ENCODE measurements at regions not wholly inside any gene's neighbourhood (a gene's known extent, or its start where the extent isn't known, plus 50 kb on each side); places are given as distances from the start of the nearest gene placed in this dataset.

DNA sequence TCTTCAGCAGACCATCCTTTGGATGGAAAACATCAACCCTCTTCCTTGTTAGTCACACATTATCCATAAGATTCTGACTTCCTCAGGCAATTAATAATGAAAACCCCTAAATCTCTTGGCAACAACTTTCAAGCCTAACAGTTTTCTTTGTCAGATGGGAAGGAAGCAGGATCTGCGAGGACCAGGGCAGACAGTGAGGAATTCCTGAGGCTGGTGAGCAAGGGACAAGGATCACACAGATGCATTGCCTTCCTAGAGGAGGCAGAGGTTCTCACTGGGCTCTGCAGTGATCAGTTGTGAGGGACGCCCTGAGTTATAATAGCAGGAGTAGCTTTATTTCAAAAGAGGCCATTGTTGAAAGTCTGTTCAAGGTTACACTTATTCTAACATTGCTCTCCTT lies 195.4 kb downstream of the SLIT2 start:
- no peak for DNase-seq (ENCODE audit: low spot score)

- DNase-seq (ENCODE audit: low spot score): no peak
Observed at GRCh38 chr4:20451986-20452385, 200.3 kb downstream of the SLIT2 start.

DNA sequence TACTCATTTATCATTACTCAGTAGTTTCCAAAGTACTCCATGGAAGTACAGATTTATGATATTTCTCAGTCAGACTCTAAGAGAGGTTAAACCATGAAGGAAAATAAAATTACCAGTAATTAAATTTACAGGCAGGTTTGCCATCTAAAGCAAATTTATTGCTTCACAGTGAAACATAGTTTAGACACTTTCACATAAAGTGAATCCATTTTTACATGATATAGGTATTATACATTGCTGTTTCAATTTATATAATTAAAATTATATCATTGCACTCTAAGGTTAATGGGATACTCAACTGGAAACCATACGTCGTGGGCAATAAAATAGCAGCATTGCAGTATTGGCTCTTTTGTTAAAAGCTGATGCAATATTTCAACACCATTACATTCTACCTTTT lies 202.8 kb downstream of the SLIT2 start:
- no peak for DNase-seq (ENCODE audit: low spot score)

DNA sequence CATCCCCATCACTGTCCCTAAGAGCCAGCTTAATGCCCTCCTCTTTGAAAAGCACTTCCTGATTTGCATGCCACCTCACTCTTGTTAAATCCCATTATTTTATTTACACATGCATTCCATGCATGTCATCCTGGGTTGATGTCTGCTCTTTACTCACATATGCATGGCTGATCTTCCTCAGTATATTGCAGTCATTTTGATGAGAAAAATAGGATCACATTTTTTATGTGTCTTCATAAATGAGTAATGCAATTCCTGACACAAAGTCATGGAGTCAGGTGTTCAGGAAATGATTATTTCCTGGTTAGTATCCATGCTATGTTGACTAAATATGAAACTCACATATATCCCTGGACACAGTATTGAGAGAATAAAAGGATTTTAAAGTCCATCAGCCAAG lies 204.7 kb downstream of the SLIT2 start:
- DNase-seq (ENCODE audit: low spot score): no peak

- DNase-seq (ENCODE audit: low spot score): no peak
Observed at GRCh38 chr4:20462426-20463175, 210.9 kb downstream of the SLIT2 start.

DNA sequence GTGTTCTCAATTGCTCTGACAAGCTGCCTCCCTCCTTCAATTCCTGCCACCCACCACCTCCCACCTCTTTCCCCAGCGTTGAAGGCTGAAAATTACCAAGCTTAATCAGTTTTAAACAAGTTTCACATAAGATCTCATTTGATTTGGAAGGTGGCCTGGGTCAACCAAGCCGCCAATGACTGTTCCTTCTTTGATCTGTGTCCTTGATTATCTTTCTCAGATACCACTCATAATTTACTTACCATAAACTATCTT lies 211.4 kb downstream of the SLIT2 start:
- DNase-seq (ENCODE audit: low spot score): no peak

DNA sequence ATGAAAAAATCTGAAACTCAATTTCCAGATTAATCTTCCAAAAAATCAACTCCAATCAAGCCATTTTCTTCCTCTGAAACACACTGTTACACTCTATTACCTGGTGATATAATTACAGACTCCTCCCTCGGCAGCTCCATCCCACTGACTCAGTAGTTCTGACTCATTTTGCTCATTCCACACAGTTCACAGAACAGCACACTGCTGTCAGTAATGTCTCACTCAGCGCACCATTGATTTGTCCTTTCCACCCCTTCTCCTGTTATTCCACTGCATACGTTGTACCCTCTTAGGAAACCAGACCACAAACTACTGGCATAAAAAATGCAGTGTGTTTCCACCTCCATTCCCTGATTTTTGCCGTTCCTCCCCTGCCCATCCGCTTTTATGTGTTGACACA lies 212.7 kb downstream of the SLIT2 start:
- DNase-seq (ENCODE audit: low spot score): no peak

DNA sequence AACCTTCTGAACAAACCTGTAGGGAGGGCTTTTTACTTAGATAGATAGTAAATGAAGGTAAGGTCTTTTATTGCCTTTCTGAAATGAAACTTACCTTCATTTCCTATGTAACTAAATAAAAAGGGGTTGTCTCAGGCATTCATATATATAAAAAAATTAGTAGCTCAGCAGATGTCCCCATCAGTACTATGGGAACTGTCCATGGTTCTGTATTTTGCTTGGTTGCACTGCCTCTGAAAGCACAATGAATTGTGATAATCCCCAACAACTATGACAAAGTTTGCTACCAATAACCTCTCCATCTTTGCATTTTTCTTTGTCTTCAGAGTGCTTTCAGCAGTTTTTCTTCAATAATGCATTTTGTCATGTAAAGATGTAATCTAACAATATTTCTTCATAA lies 222.4 kb downstream of the SLIT2 start:
- DNase-seq (ENCODE audit: low spot score): no peak

DNA sequence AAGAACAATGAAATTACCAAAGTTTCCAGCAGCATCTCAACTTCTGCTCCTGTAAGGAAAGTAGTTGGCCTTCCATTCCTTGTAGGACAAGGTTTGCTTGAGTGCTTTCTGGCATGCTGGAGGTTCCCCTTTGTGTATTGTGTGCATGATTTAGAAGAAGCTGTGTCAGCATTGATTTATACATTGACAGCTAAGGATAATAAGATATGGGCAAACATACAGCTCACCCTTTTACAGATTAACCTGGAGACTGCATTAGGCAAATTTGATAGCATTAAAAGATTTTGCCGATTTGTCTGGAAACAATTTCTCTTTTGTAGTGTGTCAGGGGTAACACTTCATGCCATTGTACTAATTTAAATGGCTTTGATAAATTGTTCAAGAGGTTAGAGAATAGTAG lies 221.8 kb upstream of the PACRGL start:
- DNase-seq (ENCODE audit: low spot score): no peak

- DNase-seq (ENCODE audit: low spot score): no peak
Observed at GRCh38 chr4:20480165-20480947, 219.9 kb upstream of the PACRGL start.

GRCh38 chr4:20483416-20483815 lies 216.8 kb upstream of the PACRGL start:
- no peak for DNase-seq (ENCODE audit: low spot score)

DNA sequence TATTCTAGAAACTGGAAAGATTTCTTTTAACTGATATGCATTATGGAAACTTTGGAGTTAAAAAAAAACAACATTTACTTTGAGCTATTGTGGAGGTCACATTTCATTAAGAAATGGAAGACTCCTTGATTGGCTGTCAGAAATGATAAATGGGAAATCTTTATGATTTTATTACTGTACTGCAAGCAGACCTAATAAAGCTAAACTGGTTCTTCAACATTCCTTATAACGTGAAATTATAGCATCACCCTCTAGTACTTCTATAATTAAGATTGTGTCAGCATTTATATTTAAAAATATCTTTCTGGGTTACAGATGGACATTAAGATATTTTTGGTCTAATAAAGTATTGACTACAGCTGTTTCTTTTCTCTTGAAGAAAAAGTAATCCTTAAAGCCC lies 213.8 kb upstream of the PACRGL start:
- no peak for DNase-seq (ENCODE audit: low spot score)

- DNase-seq (ENCODE audit: low spot score): no peak
Observed at GRCh38 chr4:20487446-20487845, 212.8 kb upstream of the PACRGL start.

DNA sequence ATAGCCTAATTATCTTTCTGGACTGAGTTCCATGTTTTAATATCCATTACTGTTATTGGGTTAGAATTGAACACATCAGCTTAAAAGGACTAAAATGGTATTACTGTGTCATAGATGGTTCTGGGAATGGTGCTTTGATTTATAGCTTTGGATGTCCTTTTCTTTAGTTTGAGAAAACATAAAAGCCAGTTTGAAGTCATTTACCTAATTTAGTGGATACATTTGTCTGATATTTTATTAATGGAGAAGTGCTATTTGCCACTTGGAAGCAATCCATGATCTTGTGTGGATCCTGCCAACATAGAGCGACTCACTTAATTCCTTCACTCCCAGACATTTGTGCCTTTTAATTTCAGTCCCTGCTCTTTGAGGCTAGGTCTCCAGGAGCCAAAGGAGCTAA lies 212.4 kb upstream of the PACRGL start:
- no peak for DNase-seq (ENCODE audit: low spot score)

DNA sequence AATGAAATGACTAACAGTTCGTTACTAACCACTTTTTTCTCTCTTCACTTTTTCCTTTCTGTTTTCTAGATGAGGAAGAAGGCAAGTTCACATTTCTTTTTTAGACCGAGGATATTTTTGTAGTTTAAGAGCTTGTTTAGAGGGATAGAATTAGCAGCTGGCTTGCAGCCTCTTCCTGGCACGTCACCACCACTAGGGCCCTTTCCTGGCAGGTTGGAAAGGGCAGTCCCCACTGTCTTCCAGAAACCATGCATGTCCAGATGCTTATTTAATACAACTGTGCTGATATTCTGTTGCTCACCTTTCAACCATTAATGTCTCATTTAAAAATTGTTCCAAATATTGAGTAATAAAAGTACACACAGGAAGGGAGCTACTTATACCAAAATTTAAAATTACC lies 209.5 kb upstream of the PACRGL start:
- DNase-seq (ENCODE audit: low spot score): no peak

- DNase-seq (ENCODE audit: low spot score): no peak
Observed at GRCh38 chr4:20493761-20494353, 206.4 kb upstream of the PACRGL start.

- DNase-seq (ENCODE audit: low spot score): no peak
Observed at GRCh38 chr4:20496068-20496467, 204.2 kb upstream of the PACRGL start.

DNA sequence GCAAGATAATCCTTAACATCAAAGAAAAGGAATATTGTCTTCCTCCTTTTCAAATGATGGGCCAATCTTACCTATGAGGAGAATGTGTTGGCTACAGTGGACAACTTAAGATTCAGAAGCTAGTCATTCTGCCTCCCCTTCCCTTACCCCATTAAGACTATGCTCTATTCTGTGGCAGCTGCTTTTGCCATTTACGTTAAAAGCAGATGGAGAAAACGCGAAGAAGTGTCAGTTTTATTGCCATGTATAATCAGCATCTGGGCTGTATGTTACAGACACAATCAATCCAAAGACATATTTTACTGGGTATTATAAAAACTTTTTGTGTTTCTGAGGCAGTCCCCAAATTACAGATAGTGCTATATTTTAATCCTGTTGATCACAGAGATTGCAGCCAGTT lies 196.1 kb upstream of the PACRGL start:
- no peak for DNase-seq (ENCODE audit: low spot score)

DNA sequence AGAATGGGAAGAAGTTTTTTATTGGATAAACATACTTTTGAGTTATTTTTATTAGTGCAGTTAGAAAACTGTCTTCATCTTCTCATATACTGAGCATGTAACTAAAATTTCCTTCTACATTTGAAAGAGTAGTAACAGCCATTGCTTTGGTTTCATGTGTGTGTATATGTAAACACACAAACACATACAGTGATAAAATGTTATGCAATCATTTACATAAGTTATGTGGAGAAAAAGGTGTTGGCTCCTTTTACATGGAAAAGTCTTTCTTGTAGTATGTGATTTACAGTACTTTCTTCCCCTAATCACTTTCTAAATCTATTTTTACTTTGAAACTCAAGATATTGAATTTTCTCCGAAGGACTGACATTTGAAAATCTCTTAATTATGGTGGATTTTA lies 194.3 kb upstream of the PACRGL start:
- DNase-seq (ENCODE audit: low spot score): no peak

DNA sequence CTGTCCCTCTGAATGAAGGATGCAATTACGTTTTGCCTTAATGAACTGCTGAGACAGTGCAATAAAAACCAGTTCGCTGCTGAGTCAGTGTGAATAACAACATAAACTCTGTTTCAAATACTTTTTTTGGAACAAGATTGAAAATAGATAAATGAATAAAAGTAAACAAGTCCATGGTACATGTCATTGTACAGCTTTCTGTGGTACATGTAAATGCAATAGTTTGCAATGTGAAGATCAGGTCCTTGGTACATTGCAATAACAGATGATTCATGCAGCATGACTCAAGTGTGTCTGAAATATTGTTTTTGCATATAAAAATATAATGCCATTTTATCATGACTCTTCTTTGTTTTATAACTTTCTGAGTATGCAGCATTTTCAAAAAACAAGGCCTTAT lies 193.4 kb upstream of the PACRGL start:
- no peak for DNase-seq (ENCODE audit: low spot score)

- no peak for DNase-seq (ENCODE audit: low spot score)
Observed at GRCh38 chr4:20509315-20509714, 190.9 kb upstream of the PACRGL start.

DNA sequence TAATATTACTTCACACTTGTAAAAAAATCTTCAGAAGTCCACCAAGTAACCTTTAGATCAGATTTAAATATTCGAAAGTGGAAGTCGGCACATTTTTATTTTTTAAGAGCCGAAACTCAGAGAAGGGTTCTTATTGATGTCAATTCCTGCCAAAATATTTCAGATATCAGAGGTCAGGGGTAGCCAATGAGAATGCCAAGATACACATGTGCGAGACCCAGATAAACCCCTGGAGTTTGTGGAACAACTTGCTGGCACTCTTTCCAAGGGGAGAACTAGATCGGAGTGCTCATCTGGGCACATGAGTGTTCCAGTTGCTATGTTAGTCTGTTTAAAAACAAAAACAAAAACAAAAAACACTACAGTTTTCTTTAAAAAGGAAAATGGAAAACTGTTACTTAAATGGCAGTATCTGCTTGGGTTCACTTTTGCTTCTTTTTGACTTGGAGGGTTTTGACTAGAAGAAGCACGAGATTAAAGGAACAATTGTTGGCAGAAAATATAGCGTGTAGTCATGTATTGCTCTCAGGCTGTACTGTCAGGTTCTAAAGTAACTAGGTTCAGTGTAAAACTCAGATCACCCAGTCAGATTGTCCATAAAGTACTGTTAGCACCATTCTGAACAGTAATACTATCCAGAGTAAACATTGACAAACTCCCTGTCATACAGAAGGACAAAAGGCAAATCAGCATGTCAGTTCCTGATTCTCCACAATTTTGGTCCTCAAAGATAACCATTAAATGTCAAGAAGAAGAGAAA lies 188.0 kb upstream of the PACRGL start:
- no peak for DNase-seq (ENCODE audit: low spot score)

DNA sequence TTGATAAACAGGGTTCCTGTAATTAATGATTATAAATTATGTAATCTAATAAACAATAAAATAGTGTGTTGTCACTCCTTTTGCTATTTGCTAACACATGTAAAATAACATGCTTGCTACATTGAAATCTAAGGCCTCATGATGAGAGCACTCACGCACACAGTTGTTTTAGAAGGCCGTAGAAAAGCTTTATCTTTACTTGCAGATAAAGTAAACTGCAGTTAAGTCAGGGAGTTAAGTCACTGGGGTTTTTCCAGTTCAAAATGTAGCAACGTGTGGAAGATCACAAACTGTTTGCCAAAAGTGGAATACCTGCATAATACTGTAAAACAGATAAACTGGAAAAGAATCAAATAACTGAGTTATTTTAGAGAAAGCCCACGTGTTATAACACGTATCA lies 187.3 kb upstream of the PACRGL start:
- DNase-seq (ENCODE audit: low spot score): no peak

Measured in mucosa of gallbladder (tissue), 1 donor.